HEK293 (cell line): ENCODE measurements at regions not wholly inside any gene's neighbourhood (a gene's known extent, or its start where the extent isn't known, plus 50 kb on each side); places are given as distances from the start of the nearest gene placed in this dataset.

Experiments used
- ZBTB7A ChIP-seq: fragments of 450-650 bp; formaldehyde crosslinking; IDR thresholded peaks from 2 replicates; pipeline ENCODE4 v1.5.1; 2016; ENCODE audit warnings: low read depth, missing biosample characterization, missing genetic modification characterization
- ZEB2 ChIP-seq: fragments of 450-650 bp; formaldehyde crosslinking; IDR thresholded peaks from 2 replicates; pipeline ENCODE4 v1.5.1; 2016; ENCODE audit warnings: missing biosample characterization, missing genetic modification characterization
- ZNF133 ChIP-seq: fragments of 450-650 bp; formaldehyde crosslinking; IDR thresholded peaks from 2 replicates; pipeline ENCODE4 v1.5.1; 2016; ENCODE audit warnings: missing biosample characterization, missing genetic modification characterization
- ZNF335 ChIP-seq: fragments of 450-650 bp; formaldehyde crosslinking; conservative IDR thresholded peaks from 2 replicates; pipeline ENCODE4 v1.5.1; 2016; ENCODE audit warnings: missing biosample characterization, missing genetic modification characterization
- ZNF558 ChIP-seq: fragments of 450-650 bp; formaldehyde crosslinking; IDR thresholded peaks from 2 replicates; pipeline ENCODE4 v1.5.1; 2016; ENCODE audit warnings: missing biosample characterization, missing genetic modification characterization
- ZNF610 ChIP-seq: fragments of 450-650 bp; formaldehyde crosslinking; IDR thresholded peaks from 2 replicates; pipeline ENCODE4 v1.5.1; 2016; ENCODE audit warnings: missing biosample characterization, missing genetic modification characterization, borderline replicate concordance
- ZNF76 ChIP-seq: fragments of 450-650 bp; formaldehyde crosslinking; IDR thresholded peaks from 2 replicates; pipeline ENCODE4; 2016; ENCODE audit warnings: low read depth, missing biosample characterization, missing genetic modification characterization, borderline replicate concordance
- TF ChIP-seq, protein P1 (sequence below): IDR thresholded peaks from 2 replicates; pipeline ENCODE4 v1.6.1; 2011; ENCODE audit warnings: mild to moderate bottlenecking, low read depth, low read length, borderline replicate concordance
- TF ChIP-seq, protein P2 (sequence below): fragments of 450-650 bp; formaldehyde crosslinking; IDR thresholded peaks from 2 replicates; pipeline ENCODE4 v1.5.1; 2016; ENCODE audit warnings: missing biosample characterization, missing genetic modification characterization
- TF ChIP-seq, protein P3 (sequence below): fragments of 450-650 bp; formaldehyde crosslinking; IDR thresholded peaks from 2 replicates; pipeline ENCODE4 v1.5.1; 2016; ENCODE audit warnings: missing biosample characterization, missing genetic modification characterization
- TF ChIP-seq, protein P4 (sequence below): fragments of 450-650 bp; formaldehyde crosslinking; conservative IDR thresholded peaks from 2 replicates; pipeline ENCODE4 v1.5.1; 2016; ENCODE audit warnings: low read depth, missing biosample characterization, missing genetic modification characterization
- TF ChIP-seq, protein P5 (sequence below): fragments of 450-650 bp; formaldehyde crosslinking; IDR thresholded peaks from 2 replicates; pipeline ENCODE4 v1.5.1; 2016; ENCODE audit warnings: missing biosample characterization, missing genetic modification characterization

DNA sequence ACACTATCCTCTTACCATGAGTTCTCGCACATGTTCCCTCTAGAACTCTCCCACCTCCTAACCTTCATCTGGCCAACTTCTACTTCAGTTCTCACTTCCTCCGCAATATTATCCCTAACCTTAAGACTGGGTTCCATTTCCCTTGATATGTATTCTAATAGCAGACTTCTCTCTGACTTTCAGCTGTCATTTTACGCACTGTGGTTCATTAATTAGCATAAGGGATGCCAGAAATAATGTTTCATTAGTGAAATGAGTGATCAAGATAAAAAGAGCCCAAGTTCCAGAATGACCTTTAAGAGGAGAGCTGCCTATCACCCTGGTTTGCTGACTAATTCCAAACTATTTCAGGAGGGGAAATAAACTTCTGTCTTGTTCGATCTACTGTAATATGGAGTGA is 108.6 kb upstream of the CCDC150 start:
- TF ChIP-seq, protein P1, sequence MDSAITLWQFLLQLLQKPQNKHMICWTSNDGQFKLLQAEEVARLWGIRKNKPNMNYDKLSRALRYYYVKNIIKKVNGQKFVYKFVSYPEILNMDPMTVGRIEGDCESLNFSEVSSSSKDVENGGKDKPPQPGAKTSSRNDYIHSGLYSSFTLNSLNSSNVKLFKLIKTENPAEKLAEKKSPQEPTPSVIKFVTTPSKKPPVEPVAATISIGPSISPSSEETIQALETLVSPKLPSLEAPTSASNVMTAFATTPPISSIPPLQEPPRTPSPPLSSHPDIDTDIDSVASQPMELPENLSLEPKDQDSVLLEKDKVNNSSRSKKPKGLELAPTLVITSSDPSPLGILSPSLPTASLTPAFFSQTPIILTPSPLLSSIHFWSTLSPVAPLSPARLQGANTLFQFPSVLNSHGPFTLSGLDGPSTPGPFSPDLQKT, result no peak
- TF ChIP-seq ZBTB7A (tag by site-specific recombination) (no peak), ZNF610 (tag by site-specific recombination) (no peak), ZNF558 (tag by site-specific recombination) (no peak), ZNF133 (tag by site-specific recombination) (no peak), ZNF335 (tag by site-specific recombination) (no peak), ZNF76 (tag by site-specific recombination) (no peak), ZEB2 (no peak)
- TF ChIP-seq, protein P2, sequence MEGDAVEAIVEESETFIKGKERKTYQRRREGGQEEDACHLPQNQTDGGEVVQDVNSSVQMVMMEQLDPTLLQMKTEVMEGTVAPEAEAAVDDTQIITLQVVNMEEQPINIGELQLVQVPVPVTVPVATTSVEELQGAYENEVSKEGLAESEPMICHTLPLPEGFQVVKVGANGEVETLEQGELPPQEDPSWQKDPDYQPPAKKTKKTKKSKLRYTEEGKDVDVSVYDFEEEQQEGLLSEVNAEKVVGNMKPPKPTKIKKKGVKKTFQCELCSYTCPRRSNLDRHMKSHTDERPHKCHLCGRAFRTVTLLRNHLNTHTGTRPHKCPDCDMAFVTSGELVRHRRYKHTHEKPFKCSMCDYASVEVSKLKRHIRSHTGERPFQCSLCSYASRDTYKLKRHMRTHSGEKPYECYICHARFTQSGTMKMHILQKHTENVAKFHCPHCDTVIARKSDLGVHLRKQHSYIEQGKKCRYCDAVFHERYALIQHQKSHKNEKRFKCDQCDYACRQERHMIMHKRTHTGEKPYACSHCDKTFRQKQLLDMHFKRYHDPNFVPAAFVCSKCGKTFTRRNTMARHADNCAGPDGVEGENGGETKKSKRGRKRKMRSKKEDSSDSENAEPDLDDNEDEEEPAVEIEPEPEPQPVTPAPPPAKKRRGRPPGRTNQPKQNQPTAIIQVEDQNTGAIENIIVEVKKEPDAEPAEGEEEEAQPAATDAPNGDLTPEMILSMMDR (tag by site-specific recombination), result no peak
- TF ChIP-seq, protein P3, sequence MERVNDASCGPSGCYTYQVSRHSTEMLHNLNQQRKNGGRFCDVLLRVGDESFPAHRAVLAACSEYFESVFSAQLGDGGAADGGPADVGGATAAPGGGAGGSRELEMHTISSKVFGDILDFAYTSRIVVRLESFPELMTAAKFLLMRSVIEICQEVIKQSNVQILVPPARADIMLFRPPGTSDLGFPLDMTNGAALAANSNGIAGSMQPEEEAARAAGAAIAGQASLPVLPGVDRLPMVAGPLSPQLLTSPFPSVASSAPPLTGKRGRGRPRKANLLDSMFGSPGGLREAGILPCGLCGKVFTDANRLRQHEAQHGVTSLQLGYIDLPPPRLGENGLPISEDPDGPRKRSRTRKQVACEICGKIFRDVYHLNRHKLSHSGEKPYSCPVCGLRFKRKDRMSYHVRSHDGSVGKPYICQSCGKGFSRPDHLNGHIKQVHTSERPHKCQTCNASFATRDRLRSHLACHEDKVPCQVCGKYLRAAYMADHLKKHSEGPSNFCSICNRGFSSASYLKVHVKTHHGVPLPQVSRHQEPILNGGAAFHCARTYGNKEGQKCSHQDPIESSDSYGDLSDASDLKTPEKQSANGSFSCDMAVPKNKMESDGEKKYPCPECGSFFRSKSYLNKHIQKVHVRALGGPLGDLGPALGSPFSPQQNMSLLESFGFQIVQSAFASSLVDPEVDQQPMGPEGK (tag by site-specific recombination), result no peak
- TF ChIP-seq, protein P4, sequence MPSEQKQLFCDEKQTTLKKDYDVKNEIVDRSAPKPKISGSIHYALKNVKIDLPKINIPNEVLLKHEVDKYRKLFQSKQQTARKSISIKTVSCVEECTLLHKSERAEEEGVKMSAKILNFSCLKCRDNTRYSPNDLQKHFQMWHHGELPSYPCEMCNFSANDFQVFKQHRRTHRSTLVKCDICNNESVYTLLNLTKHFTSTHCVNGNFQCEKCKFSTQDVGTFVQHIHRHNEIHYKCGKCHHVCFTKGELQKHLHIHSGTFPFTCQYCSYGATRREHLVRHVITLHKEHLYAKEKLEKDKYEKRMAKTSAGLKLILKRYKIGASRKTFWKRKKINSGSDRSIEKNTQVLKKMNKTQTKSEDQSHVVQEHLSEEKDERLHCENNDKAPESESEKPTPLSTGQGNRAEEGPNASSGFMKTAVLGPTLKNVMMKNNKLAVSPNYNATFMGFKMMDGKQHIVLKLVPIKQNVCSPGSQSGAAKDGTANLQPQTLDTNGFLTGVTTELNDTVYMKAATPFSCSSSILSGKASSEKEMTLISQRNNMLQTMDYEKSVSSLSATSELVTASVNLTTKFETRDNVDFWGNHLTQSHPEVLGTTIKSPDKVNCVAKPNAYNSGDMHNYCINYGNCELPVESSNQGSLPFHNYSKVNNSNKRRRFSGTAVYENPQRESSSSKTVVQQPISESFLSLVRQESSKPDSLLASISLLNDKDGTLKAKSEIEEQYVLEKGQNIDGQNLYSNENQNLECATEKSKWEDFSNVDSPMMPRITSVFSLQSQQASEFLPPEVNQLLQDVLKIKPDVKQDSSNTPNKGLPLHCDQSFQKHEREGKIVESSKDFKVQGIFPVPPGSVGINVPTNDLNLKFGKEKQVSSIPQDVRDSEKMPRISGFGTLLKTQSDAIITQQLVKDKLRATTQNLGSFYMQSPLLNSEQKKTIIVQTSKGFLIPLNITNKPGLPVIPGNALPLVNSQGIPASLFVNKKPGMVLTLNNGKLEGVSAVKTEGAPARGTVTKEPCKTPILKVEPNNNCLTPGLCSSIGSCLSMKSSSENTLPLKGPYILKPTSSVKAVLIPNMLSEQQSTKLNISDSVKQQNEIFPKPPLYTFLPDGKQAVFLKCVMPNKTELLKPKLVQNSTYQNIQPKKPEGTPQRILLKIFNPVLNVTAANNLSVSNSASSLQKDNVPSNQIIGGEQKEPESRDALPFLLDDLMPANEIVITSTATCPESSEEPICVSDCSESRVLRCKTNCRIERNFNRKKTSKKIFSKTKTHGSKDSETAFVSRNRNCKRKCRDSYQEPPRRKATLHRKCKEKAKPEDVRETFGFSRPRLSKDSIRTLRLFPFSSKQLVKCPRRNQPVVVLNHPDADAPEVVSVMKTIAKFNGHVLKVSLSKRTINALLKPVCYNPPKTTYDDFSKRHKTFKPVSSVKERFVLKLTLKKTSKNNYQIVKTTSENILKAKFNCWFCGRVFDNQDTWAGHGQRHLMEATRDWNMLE (tag by site-specific recombination), result no peak
- TF ChIP-seq, protein P5, sequence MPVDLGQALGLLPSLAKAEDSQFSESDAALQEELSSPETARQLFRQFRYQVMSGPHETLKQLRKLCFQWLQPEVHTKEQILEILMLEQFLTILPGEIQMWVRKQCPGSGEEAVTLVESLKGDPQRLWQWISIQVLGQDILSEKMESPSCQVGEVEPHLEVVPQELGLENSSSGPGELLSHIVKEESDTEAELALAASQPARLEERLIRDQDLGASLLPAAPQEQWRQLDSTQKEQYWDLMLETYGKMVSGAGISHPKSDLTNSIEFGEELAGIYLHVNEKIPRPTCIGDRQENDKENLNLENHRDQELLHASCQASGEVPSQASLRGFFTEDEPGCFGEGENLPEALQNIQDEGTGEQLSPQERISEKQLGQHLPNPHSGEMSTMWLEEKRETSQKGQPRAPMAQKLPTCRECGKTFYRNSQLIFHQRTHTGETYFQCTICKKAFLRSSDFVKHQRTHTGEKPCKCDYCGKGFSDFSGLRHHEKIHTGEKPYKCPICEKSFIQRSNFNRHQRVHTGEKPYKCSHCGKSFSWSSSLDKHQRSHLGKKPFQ, result no peak
